Stimulated activated CD8-positive, alpha-beta memory T cell treated with anti-CD3 and anti-CD28 coated beads, Interleukin-12 subunit alpha, Interleukin-12 subunit beta, amount 100 ng/mL, for 1 hour (primary cell): ENCODE measurements at regions not wholly inside any gene's neighbourhood (a gene's known extent, or its start where the extent isn't known, plus 50 kb on each side); places are given as distances from the start of the nearest gene placed in this dataset.
"Not testable (repeated sequence)": the region's sequence is repeated elsewhere in the genome, so short reads cannot be mapped to it uniquely, and the experiment has no call there.

Experiments
- DNase-seq: peaks from one replicate; pipeline ENCODE4 v3.0.0-alpha.2; 2020; ENCODE audit warnings: low read depth

GRCh38 chr5:126015235-126016181 is 407.7 kb upstream of the GRAMD2B start:
- DNase-seq, result no peak

- DNase-seq, result no peak
Measured at GRCh38 chr5:126016256-126016655, 407.0 kb upstream of the GRAMD2B start.

GRCh38 chr5:126017096-126017495 is 406.1 kb upstream of the GRAMD2B start:
- DNase-seq, result no peak

GRCh38 chr5:126020770-126021169 is 402.4 kb upstream of the GRAMD2B start:
- no peak for DNase-seq

- DNase-seq, result no peak
Measured at GRCh38 chr5:126023994-126024441, 399.2 kb upstream of the GRAMD2B start.

- DNase-seq, result no peak
Measured at GRCh38 chr5:126027149-126027548, 396.1 kb upstream of the GRAMD2B start.

- DNase-seq, result no peak
Measured at GRCh38 chr5:126027652-126028051, 395.6 kb upstream of the GRAMD2B start.

- DNase-seq, result no peak
Measured at GRCh38 chr5:126028336-126028735, 394.9 kb upstream of the GRAMD2B start.

GRCh38 chr5:126029282-126029681 is 393.9 kb upstream of the GRAMD2B start:
- not testable (repeated sequence) for DNase-seq

GRCh38 chr5:126030698-126031097 is 392.5 kb upstream of the GRAMD2B start:
- no peak for DNase-seq

- no peak for DNase-seq
Measured at GRCh38 chr5:126031989-126032716, 391.1 kb upstream of the GRAMD2B start.

GRCh38 chr5:126043688-126044087 is 379.5 kb upstream of the GRAMD2B start:
- DNase-seq, result no peak

- DNase-seq, result no peak
Measured at GRCh38 chr5:126044111-126044668, 379.0 kb upstream of the GRAMD2B start.

GRCh38 chr5:126044931-126045565 is 378.2 kb upstream of the GRAMD2B start:
- no peak for DNase-seq

- no peak for DNase-seq
Measured at GRCh38 chr5:126046318-126046717, 376.9 kb upstream of the GRAMD2B start.

- no peak for DNase-seq
Measured at GRCh38 chr5:126046846-126047571, 376.2 kb upstream of the GRAMD2B start.

- DNase-seq, result no peak
Measured at GRCh38 chr5:126052120-126052519, 371.1 kb upstream of the GRAMD2B start.

- no peak for DNase-seq
Measured at GRCh38 chr5:126052791-126053190, 370.4 kb upstream of the GRAMD2B start.

- DNase-seq, result no peak
Measured at GRCh38 chr5:126053630-126054029, 369.6 kb upstream of the GRAMD2B start.

- no peak for DNase-seq
Measured at GRCh38 chr5:126054577-126055347, 368.4 kb upstream of the GRAMD2B start.

- no peak for DNase-seq
Measured at GRCh38 chr5:126055348-126055729, 367.9 kb upstream of the GRAMD2B start.
